ENCODE measurements at regions not wholly inside any gene's neighbourhood (a gene's known extent, or its start where the extent isn't known, plus 50 kb on each side); places are given as distances from the start of the nearest gene placed in this dataset.

GRCh38 chr6:43899830-43900229 lies 129.8 kb downstream of the VEGFA start:
- no peak overlapping the region for H2AK5ac ChIP-seq (ENCODE audit: low read length)
- WGBS (ENCODE audit: extremely low coverage, insufficient coverage, insufficient read length), result no CpG with 5 or more reads among the region's 4 CpGs
- H3K14ac ChIP-seq (ENCODE audit: low read length), result no peak overlapping the region
- no peak overlapping the region for H3K18ac ChIP-seq (ENCODE audit: low read length)
- H2BK5ac ChIP-seq (ENCODE audit: low read depth, low read length, poor library complexity), result no peak overlapping the region
- no peaks in the 10 kb centered on the region for H3K79me1 ChIP-seq (ENCODE audit: low read length)
- no peak overlapping the region for H3K4ac ChIP-seq (ENCODE audit: low read depth, low read length)
- H4K8ac ChIP-seq (ENCODE audit: low read depth, low read length), result no peak overlapping the region
- no peak overlapping the region for H4K12ac ChIP-seq (ENCODE audit: low read depth, low read length)
- H2BK120ac ChIP-seq (ENCODE audit: insufficient read depth, low read length, poor library complexity), result no peak overlapping the region
- no peaks in the 10 kb centered on the region for H3K79me2 ChIP-seq (ENCODE audit: control insufficient read depth, insufficient read depth, low read length, poor library complexity)
- no peak overlapping the region for H3K27ac ChIP-seq (ENCODE audit: low read depth, low read length)
- no peak overlapping the region for H3K9ac ChIP-seq (ENCODE audit: low read length)
- H2AFZ ChIP-seq (ENCODE audit: insufficient read depth, low read length, poor library complexity), result no peak overlapping the region
- no peak overlapping the region for H2BK12ac ChIP-seq (ENCODE audit: low read length)
- no peak overlapping the region for H3K4me2 ChIP-seq (ENCODE audit: low read length)
- peaks cover 1% of the 10 kb centered on the region for H3K9me3 ChIP-seq (ENCODE audit: insufficient read depth, low read depth, low read length)
- no peak overlapping the region for H3K4me3 ChIP-seq (ENCODE audit: low read depth, low read length)
- H3K23ac ChIP-seq (ENCODE audit: low read length), result no peak overlapping the region
- H4K91ac ChIP-seq (ENCODE audit: low read depth, low read length), result no peak overlapping the region
- no peaks in the 10 kb centered on the region for H3K4me1 ChIP-seq (ENCODE audit: control insufficient read depth in 1 of 2, insufficient read depth in 2 of 2, low read length in 2 of 2)
- H3K36me3 ChIP-seq (ENCODE audit: control insufficient read depth in 1 of 2, insufficient read depth in 2 of 2, low read length in 2 of 2), result no peaks in the 10 kb centered on the region
- DNase-seq, result no peak
- H3K27me3 ChIP-seq (ENCODE audit: insufficient read depth, low read length), result no peaks in the 10 kb centered on the region

DNA sequence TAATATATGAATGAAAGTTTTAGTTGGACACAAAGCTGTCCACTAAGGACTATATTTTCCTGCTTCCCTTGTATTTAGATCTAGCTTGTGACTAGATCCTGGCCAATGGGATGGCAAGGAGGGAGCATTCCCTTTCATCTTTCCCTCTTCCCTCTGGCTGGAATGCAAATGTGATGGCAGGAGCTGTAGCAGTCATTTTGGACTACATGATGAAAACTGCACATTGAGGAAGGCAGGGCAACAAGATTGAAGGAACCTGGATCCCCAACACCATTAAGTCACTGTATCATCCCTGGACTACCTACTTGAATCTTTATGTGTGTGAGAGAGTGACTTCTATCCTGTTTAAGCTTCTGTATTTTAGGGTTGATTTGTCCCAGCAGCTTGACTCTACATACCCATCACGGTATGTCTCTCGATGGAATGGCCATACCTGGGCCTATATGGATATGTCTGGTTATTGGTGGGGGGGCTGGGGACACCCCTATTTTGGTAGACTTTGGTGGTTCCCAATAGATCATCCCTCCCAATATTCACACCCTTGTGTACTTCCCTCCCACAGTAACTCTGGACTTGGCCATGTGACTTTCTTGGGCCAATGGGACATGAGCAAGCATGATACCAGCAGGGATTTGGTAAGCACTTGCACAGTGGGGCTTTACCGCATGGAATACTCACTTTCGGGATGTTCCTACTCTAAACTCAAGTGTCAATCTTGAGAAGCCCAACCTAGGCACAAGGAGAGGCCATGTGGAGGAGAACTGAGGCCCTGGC lies 128.5 kb downstream of the VEGFA start:
- Histone ChIP-seq H3K9ac (ENCODE audit: low read length) (no peak overlapping the region), H4K8ac (ENCODE audit: low read depth, low read length) (no peak overlapping the region), H2BK5ac (ENCODE audit: low read depth, low read length, poor library complexity) (no peak overlapping the region), H2BK120ac (ENCODE audit: insufficient read depth, low read length, poor library complexity) (no peak overlapping the region), H3K79me1 (ENCODE audit: low read length) (no peaks in the 10 kb centered on the region), H3K18ac (ENCODE audit: low read length) (no peak overlapping the region), H3K36me3 (ENCODE audit: control insufficient read depth in 1 of 2, insufficient read depth in 2 of 2, low read length in 2 of 2) (no peaks in the 10 kb centered on the region), H4K12ac (ENCODE audit: low read depth, low read length) (no peak overlapping the region), H3K14ac (ENCODE audit: low read length) (no peak overlapping the region), H2AFZ (ENCODE audit: insufficient read depth, low read length, poor library complexity) (no peak overlapping the region), H3K4me3 (ENCODE audit: low read depth, low read length) (no peak overlapping the region), H4K91ac (ENCODE audit: low read depth, low read length) (no peak overlapping the region), H3K79me2 (ENCODE audit: control insufficient read depth, insufficient read depth, low read length, poor library complexity) (no peaks in the 10 kb centered on the region), H3K4me1 (ENCODE audit: control insufficient read depth in 1 of 2, insufficient read depth in 2 of 2, low read length in 2 of 2) (no peaks in the 10 kb centered on the region), H3K27ac (ENCODE audit: low read depth, low read length) (no peak overlapping the region), H3K4me2 (ENCODE audit: low read length) (no peak overlapping the region), H3K27me3 (ENCODE audit: insufficient read depth, low read length) (no peaks in the 10 kb centered on the region), H3K9me3 (ENCODE audit: insufficient read depth, low read depth, low read length) (peaks cover 1% of the 10 kb centered on the region), H3K23ac (ENCODE audit: low read length) (no peak overlapping the region), H2AK5ac (ENCODE audit: low read length) (no peak overlapping the region), H2BK12ac (ENCODE audit: low read length) (no peak overlapping the region), H3K4ac (ENCODE audit: low read depth, low read length) (no peak overlapping the region)
- no CpG with 5 or more reads among the region's 4 CpGs for WGBS (ENCODE audit: extremely low coverage, insufficient coverage, insufficient read length)
- DNase-seq, result no peak

GRCh38 chr6:43897571-43898302 lies 127.7 kb downstream of the VEGFA start:
- Histone ChIP-seq H4K91ac (ENCODE audit: low read depth, low read length) (no peak overlapping the region), H3K36me3 (ENCODE audit: control insufficient read depth in 1 of 2, insufficient read depth in 2 of 2, low read length in 2 of 2) (no peaks in the 10 kb centered on the region), H3K9ac (ENCODE audit: low read length) (no peak overlapping the region), H3K18ac (ENCODE audit: low read length) (no peak overlapping the region), H3K9me3 (ENCODE audit: insufficient read depth, low read depth, low read length) (peaks cover 1% of the 10 kb centered on the region), H2AK5ac (ENCODE audit: low read length) (no peak overlapping the region), H3K27ac (ENCODE audit: low read depth, low read length) (no peak overlapping the region), H2AFZ (ENCODE audit: insufficient read depth, low read length, poor library complexity) (no peak overlapping the region), H3K4ac (ENCODE audit: low read depth, low read length) (no peak overlapping the region), H3K27me3 (ENCODE audit: insufficient read depth, low read length) (no peaks in the 10 kb centered on the region), H4K12ac (ENCODE audit: low read depth, low read length) (no peak overlapping the region), H3K79me2 (ENCODE audit: control insufficient read depth, insufficient read depth, low read length, poor library complexity) (no peaks in the 10 kb centered on the region), H4K8ac (ENCODE audit: low read depth, low read length) (no peak overlapping the region), H3K79me1 (ENCODE audit: low read length) (no peaks in the 10 kb centered on the region), H3K4me2 (ENCODE audit: low read length) (no peak overlapping the region), H2BK12ac (ENCODE audit: low read length) (no peak overlapping the region), H3K14ac (ENCODE audit: low read length) (no peak overlapping the region), H3K4me3 (ENCODE audit: low read depth, low read length) (no peak overlapping the region), H2BK120ac (ENCODE audit: insufficient read depth, low read length, poor library complexity) (no peak overlapping the region), H3K23ac (ENCODE audit: low read length) (no peak overlapping the region), H3K4me1 (ENCODE audit: control insufficient read depth in 1 of 2, insufficient read depth in 2 of 2, low read length in 2 of 2) (no peaks in the 10 kb centered on the region), H2BK5ac (ENCODE audit: low read depth, low read length, poor library complexity) (no peak overlapping the region)
- WGBS (ENCODE audit: extremely low coverage, insufficient coverage, insufficient read length), result no CpG with 5 or more reads among the region's 2 CpGs
- no peak for DNase-seq

GRCh38 chr6:43896329-43897255 lies 126.6 kb downstream of the VEGFA start:
- Histone ChIP-seq H2BK5ac (ENCODE audit: low read depth, low read length, poor library complexity) (no peak overlapping the region), H3K14ac (ENCODE audit: low read length) (no peak overlapping the region), H2AFZ (ENCODE audit: insufficient read depth, low read length, poor library complexity) (no peak overlapping the region), H3K79me2 (ENCODE audit: control insufficient read depth, insufficient read depth, low read length, poor library complexity) (no peaks in the 10 kb centered on the region), H4K91ac (ENCODE audit: low read depth, low read length) (no peak overlapping the region), H3K9ac (ENCODE audit: low read length) (no peak overlapping the region), H3K79me1 (ENCODE audit: low read length) (no peaks in the 10 kb centered on the region), H3K4me2 (ENCODE audit: low read length) (no peak overlapping the region), H3K4me1 (ENCODE audit: control insufficient read depth in 1 of 2, insufficient read depth in 2 of 2, low read length in 2 of 2) (no peaks in the 10 kb centered on the region), H4K12ac (ENCODE audit: low read depth, low read length) (no peak overlapping the region), H2AK5ac (ENCODE audit: low read length) (no peak overlapping the region), H3K4me3 (ENCODE audit: low read depth, low read length) (no peak overlapping the region), H3K4ac (ENCODE audit: low read depth, low read length) (no peak overlapping the region), H3K36me3 (ENCODE audit: control insufficient read depth in 1 of 2, insufficient read depth in 2 of 2, low read length in 2 of 2) (no peaks in the 10 kb centered on the region), H3K9me3 (ENCODE audit: insufficient read depth, low read depth, low read length) (no peaks in the 10 kb centered on the region), H3K18ac (ENCODE audit: low read length) (no peak overlapping the region), H4K8ac (ENCODE audit: low read depth, low read length) (no peak overlapping the region), H2BK120ac (ENCODE audit: insufficient read depth, low read length, poor library complexity) (no peak overlapping the region), H3K27ac (ENCODE audit: low read depth, low read length) (no peak overlapping the region), H3K23ac (ENCODE audit: low read length) (no peak overlapping the region), H2BK12ac (ENCODE audit: low read length) (no peak overlapping the region), H3K27me3 (ENCODE audit: insufficient read depth, low read length) (no peaks in the 10 kb centered on the region)
- no CpG with 5 or more reads among the region's 11 CpGs for WGBS (ENCODE audit: extremely low coverage, insufficient coverage, insufficient read length)
- DNase-seq, result no peak

Measured in trophoblast cell (in vitro differentiated cells and primary cell).